ENCODE measurements at regions not wholly inside any gene's neighbourhood (a gene's known extent, or its start where the extent isn't known, plus 50 kb on each side); places are given as distances from the start of the nearest gene placed in this dataset.
A peak's percentile ranks its signal among the peaks of the same experiment; 100 is the strongest.

GRCh38 chr18:77870894-77871293 is 621.2 kb downstream of the GALR1 start:
- TF ChIP-seq CTCF (conservative IDR thresholded peaks at IDR 0.05): no peak
- no peaks in the 10 kb centered on the region for H3K36me3 Mint-ChIP-seq (ENCODE audit: low read depth)
- DNase-seq (ENCODE audit: low read depth, low spot score): no peak
- no peaks in the 10 kb centered on the region for H3K27me3 Mint-ChIP-seq (ENCODE audit: low read depth)
- no peak overlapping the region for H3K27ac Mint-ChIP-seq (ENCODE audit: unreplicated experiment)
- H3K9me3 Mint-ChIP-seq: peaks cover 2% of the 10 kb centered on the region
- H3K4me1 Mint-ChIP-seq: no peaks in the 10 kb centered on the region
- no peak overlapping the region for H3K4me3 Mint-ChIP-seq

GRCh38 chr18:77872166-77872565 is 622.5 kb downstream of the GALR1 start:
- Mint-ChIP-seq H3K9me3 (peaks cover 2% of the 10 kb centered on the region), H3K4me1 (no peaks in the 10 kb centered on the region), H3K27me3 (ENCODE audit: low read depth) (no peaks in the 10 kb centered on the region), H3K36me3 (ENCODE audit: low read depth) (no peaks in the 10 kb centered on the region), H3K27ac (ENCODE audit: unreplicated experiment) (peak overlapping the region; percentile 78), H3K4me3 (no peak overlapping the region)
- DNase-seq (ENCODE audit: low read depth, low spot score): no peak
- no peak for TF ChIP-seq CTCF (conservative IDR thresholded peaks at IDR 0.05)

- DNase-seq (ENCODE audit: low read depth, low spot score): no peak
- Mint-ChIP-seq H3K27me3 (ENCODE audit: low read depth) (no peaks in the 10 kb centered on the region), H3K4me1 (no peaks in the 10 kb centered on the region), H3K4me3 (no peak overlapping the region), H3K27ac (ENCODE audit: unreplicated experiment) (no peak overlapping the region), H3K9me3 (no peaks in the 10 kb centered on the region), H3K36me3 (ENCODE audit: low read depth) (no peaks in the 10 kb centered on the region)
- TF ChIP-seq CTCF (conservative IDR thresholded peaks at IDR 0.05): no peak
These were observed 626.7 kb downstream of the GALR1 start for GRCh38 chr18:77876319-77876865.

GRCh38 chr18:77879829-77880228 is 630.2 kb downstream of the GALR1 start:
- Mint-ChIP-seq H3K36me3 (ENCODE audit: low read depth) (no peaks in the 10 kb centered on the region), H3K4me3 (no peak overlapping the region), H3K9me3 (peaks cover 2% of the 10 kb centered on the region), H3K27ac (ENCODE audit: unreplicated experiment) (no peak overlapping the region), H3K27me3 (ENCODE audit: low read depth) (no peaks in the 10 kb centered on the region), H3K4me1 (no peaks in the 10 kb centered on the region)
- no peak for DNase-seq (ENCODE audit: low read depth, low spot score)
- no peak for TF ChIP-seq CTCF (conservative IDR thresholded peaks at IDR 0.05)

GRCh38 chr18:77884454-77884853 is 634.8 kb downstream of the GALR1 start:
- Mint-ChIP-seq H3K36me3 (ENCODE audit: low read depth) (no peaks in the 10 kb centered on the region), H3K27me3 (ENCODE audit: low read depth) (no peaks in the 10 kb centered on the region), H3K4me1 (no peaks in the 10 kb centered on the region), H3K27ac (ENCODE audit: unreplicated experiment) (no peak overlapping the region), H3K9me3 (peaks cover 2% of the 10 kb centered on the region), H3K4me3 (no peak overlapping the region)
- no peak for DNase-seq (ENCODE audit: low read depth, low spot score)
- TF ChIP-seq CTCF (conservative IDR thresholded peaks at IDR 0.05): no peak

- no peak for TF ChIP-seq CTCF (conservative IDR thresholded peaks at IDR 0.05)
- H3K4me3 Mint-ChIP-seq: no peak overlapping the region
- no peak overlapping the region for H3K27ac Mint-ChIP-seq (ENCODE audit: unreplicated experiment)
- H3K9me3 Mint-ChIP-seq: no peaks in the 10 kb centered on the region
- no peak for DNase-seq (ENCODE audit: low read depth, low spot score)
- peaks cover 7% of the 10 kb centered on the region for H3K27me3 Mint-ChIP-seq (ENCODE audit: low read depth)
- peaks cover 5% of the 10 kb centered on the region for H3K4me1 Mint-ChIP-seq
- no peaks in the 10 kb centered on the region for H3K36me3 Mint-ChIP-seq (ENCODE audit: low read depth)
These were observed 644.4 kb downstream of the GALR1 start for GRCh38 chr18:77894060-77894459.

All from neural crest cell (in vitro differentiated cells).